HL-60 (cell line): ENCODE measurements at regions not wholly inside any gene's neighbourhood (a gene's known extent, or its start where the extent isn't known, plus 50 kb on each side); places are given as distances from the start of the nearest gene placed in this dataset.

Experiments used
- DNase-seq, 2 experiments: peaks; one replicate each; pipeline ENCODE4 v3.0.0-alpha.2; 2010 to 2020; ENCODE audit warnings: low read depth in 1 of 2, low spot score in 1 of 2
- H3K27ac ChIP-seq: fragments of 250-450 bp; sonication (Bioruptor Pico); replicated peaks from 2 replicates; pipeline ENCODE4 v1.5.1; 2020; ENCODE audit warnings: mild to moderate bottlenecking, moderate library complexity
- H3K27me3 ChIP-seq: fragments of 250-450 bp; sonication (Bioruptor Pico); 2 replicates; pipeline ENCODE4 v1.5.1; 2021; ENCODE audit warnings: mild to moderate bottlenecking, moderate library complexity; ENCODE audit not compliant: insufficient read depth, poor library complexity, severe bottlenecking
- H3K4me3 ChIP-seq: replicated peaks from 2 replicates; pipeline ENCODE4 v1.5.1; 2011; ENCODE audit warnings: mild to moderate bottlenecking, control low read depth, low read length; ENCODE audit not compliant: insufficient read depth
- CTCF ChIP-seq: IDR thresholded peaks from one replicate; pipeline ENCODE4 v1.5.1; 2011; ENCODE audit warnings: low read length, control low read depth, inconsistent platforms; ENCODE audit not compliant: insufficient read depth
- GABPA ChIP-seq: IDR thresholded peaks from 2 replicates; pipeline ENCODE4 v1.6.1; 2012; ENCODE audit warnings: low read depth
- POLR2AphosphoS5 ChIP-seq: IDR thresholded peaks from 2 replicates; pipeline ENCODE4 v1.6.1; 2012; ENCODE audit warnings: low read depth
- REST ChIP-seq: IDR thresholded peaks from 2 replicates; pipeline ENCODE4 v1.6.1; 2012; ENCODE audit warnings: low read depth; ENCODE audit not compliant: insufficient replicate concordance
- SPI1 ChIP-seq: IDR thresholded peaks from 2 replicates; pipeline ENCODE4 v1.6.1; 2012; ENCODE audit warnings: low read depth, mild to moderate bottlenecking, borderline replicate concordance

- no peak overlapping the region for H3K4me3 ChIP-seq
- TF ChIP-seq REST (no peak), SPI1 (no peak), POLR2AphosphoS5 (no peak), CTCF (no peak), GABPA (no peak)
- no peak for DNase-seq
- H3K27ac ChIP-seq = no peak overlapping the region
- H3K27me3 ChIP-seq = no peaks in the 10 kb centered on the region
These were observed 1647.1 kb downstream of the SUCLG1 start for GRCh38 chr2:82811946-82812345.

- no peak for DNase-seq
- H3K4me3 ChIP-seq = no peak overlapping the region
- TF ChIP-seq POLR2AphosphoS5 (no peak), CTCF (no peak), SPI1 (no peak), GABPA (no peak), REST (no peak)
- H3K27ac ChIP-seq = no peak overlapping the region
- no peaks in the 10 kb centered on the region for H3K27me3 ChIP-seq
These were observed 1655.8 kb downstream of the SUCLG1 start for GRCh38 chr2:82803307-82803706.

GRCh38 chr2:82797469-82797868, 1661.6 kb downstream of the SUCLG1 start:
- Histone ChIP-seq H3K27ac (no peak overlapping the region), H3K4me3 (no peak overlapping the region), H3K27me3 (no peaks in the 10 kb centered on the region)
- TF ChIP-seq POLR2AphosphoS5 (no peak), CTCF (no peak), REST (no peak), GABPA (no peak), SPI1 (no peak)
- DNase-seq = no peak
